AG09319 (cell line): ENCODE measurements at regions not wholly inside any gene's neighbourhood (a gene's known extent, or its start where the extent isn't known, plus 50 kb on each side); places are given as distances from the start of the nearest gene placed in this dataset.

Source experiments
- DNase-seq: peaks from one replicate; pipeline ENCODE4 v3.0.0-alpha.2; 2010; ENCODE audit warnings: low read depth; ENCODE audit errors: extremely low read depth
- CTCF ChIP-seq: IDR thresholded peaks from 2 replicates; pipeline ENCODE4 v1.5.1; 2011; ENCODE audit warnings: low read depth, mild to moderate bottlenecking, inconsistent platforms, low read length, moderate library complexity

- no peak for TF ChIP-seq CTCF
Observed at GRCh38 chr10:8975535-8975934, 921.0 kb downstream of the GATA3 start.

GRCh38 chr10:8978100-8978499 lies 923.6 kb downstream of the GATA3 start:
- DNase-seq: no peak
- TF ChIP-seq CTCF: no peak

More at GRCh38 chr10:8975535-8975934, 921.0 kb downstream of the GATA3 start:
- no peak for DNase-seq

GRCh38 chr10:8979976-8980375 lies 925.5 kb downstream of the GATA3 start:
- no peak for TF ChIP-seq CTCF
- DNase-seq: no peak

- no peak for TF ChIP-seq CTCF
- DNase-seq: no peak
Observed at GRCh38 chr10:8981277-8981676, 926.8 kb downstream of the GATA3 start.

- no peak for DNase-seq
- TF ChIP-seq CTCF: no peak
Observed at GRCh38 chr10:8985651-8986050, 931.2 kb downstream of the GATA3 start.

GRCh38 chr10:8986975-8987374 lies 932.5 kb downstream of the GATA3 start:
- no peak for TF ChIP-seq CTCF

GRCh38 chr10:8987712-8988111 lies 933.2 kb downstream of the GATA3 start:
- TF ChIP-seq CTCF: no peak
- DNase-seq: no peak

More at GRCh38 chr10:8986975-8987374, 932.5 kb downstream of the GATA3 start:
- no peak for DNase-seq
